K562 (cell line): ENCODE measurements at regions not wholly inside any gene's neighbourhood (a gene's known extent, or its start where the extent isn't known, plus 50 kb on each side); places are given as distances from the start of the nearest gene placed in this dataset.

Source experiments
- REST ChIP-seq, 2 experiments: fragments of 450-650 bp; formaldehyde crosslinking in 1 of 2; IDR thresholded peaks; 2 replicates each; pipeline versions ENCODE4 v1.4.0 to v1.6.1; 2014 to 2020; ENCODE audit warnings: mild to moderate bottlenecking in 2 of 2, borderline replicate concordance in 1 of 2, low read depth in 1 of 2

- TF ChIP-seq REST (IDR thresholded peaks at IDR 0.05; ENCODE audit: borderline replicate concordance) (no peak), REST (CRISPR knock-in tag; IDR thresholded peaks at IDR 0.05; ENCODE audit: low read depth) (no peak)
These were observed 132.9 kb upstream of the SIX2 start (continued) for GRCh38 chr2:45141883-45142866.
